ENCODE measurements at regions not wholly inside any gene's neighbourhood (a gene's known extent, or its start where the extent isn't known, plus 50 kb on each side); places are given as distances from the start of the nearest gene placed in this dataset.

GRCh38 chrX:124529786-124530185, 183.4 kb downstream of the SH2D1A start:
- no peak for DNase-seq

- no peak for DNase-seq
Measured at GRCh38 chrX:124530803-124531202, 184.4 kb downstream of the SH2D1A start.

GRCh38 chrX:124534536-124534935, 188.2 kb downstream of the SH2D1A start:
- no peak for DNase-seq

- no peak for DNase-seq
Measured at GRCh38 chrX:124540474-124540873, 194.1 kb downstream of the SH2D1A start.

- no peak for DNase-seq
Measured at GRCh38 chrX:124548571-124548970, 202.2 kb downstream of the SH2D1A start.

GRCh38 chrX:124555036-124555595, 208.8 kb downstream of the SH2D1A start:
- no peak for DNase-seq

- DNase-seq = no peak
Measured at GRCh38 chrX:124557976-124558375, 211.6 kb downstream of the SH2D1A start.

GRCh38 chrX:124573468-124573867, 227.1 kb downstream of the SH2D1A start:
- DNase-seq = no peak

GRCh38 chrX:124592744-124593143, 246.4 kb downstream of the SH2D1A start:
- no peak for DNase-seq

GRCh38 chrX:124594017-124594651, 247.8 kb downstream of the SH2D1A start:
- DNase-seq = no peak

GRCh38 chrX:124605511-124605910, 259.1 kb downstream of the SH2D1A start:
- DNase-seq = no peak

- no peak for DNase-seq
Measured at GRCh38 chrX:124606724-124607123, 260.4 kb downstream of the SH2D1A start.

- DNase-seq = no peak
Measured at GRCh38 chrX:124619710-124620109, 273.3 kb downstream of the SH2D1A start.

GRCh38 chrX:124634363-124634762, 288.0 kb downstream of the SH2D1A start:
- DNase-seq = no peak

GRCh38 chrX:124641737-124642491, 295.6 kb downstream of the SH2D1A start:
- no peak for DNase-seq

- no peak for DNase-seq
Measured at GRCh38 chrX:124646403-124646802, 300.0 kb downstream of the SH2D1A start.

- no peak for DNase-seq
Measured at GRCh38 chrX:124651031-124651430, 304.7 kb downstream of the SH2D1A start.

GRCh38 chrX:124665621-124666400, 319.4 kb downstream of the SH2D1A start:
- no peak for DNase-seq

- DNase-seq = peak; percentile 2
Measured at GRCh38 chrX:124679199-124679598, 332.8 kb downstream of the SH2D1A start.

- no peak for DNase-seq
Measured at GRCh38 chrX:124680287-124680686, 333.9 kb downstream of the SH2D1A start.

- no peak for DNase-seq
Measured at GRCh38 chrX:124690495-124690894, 344.1 kb downstream of the SH2D1A start.

GRCh38 chrX:124699876-124700275, 353.5 kb downstream of the SH2D1A start:
- DNase-seq = no peak

GRCh38 chrX:124717537-124717936, 371.2 kb downstream of the SH2D1A start:
- no peak for DNase-seq
